Inflammatory macrophage (primary cell): ENCODE measurements at regions not wholly inside any gene's neighbourhood (a gene's known extent, or its start where the extent isn't known, plus 50 kb on each side); places are given as distances from the start of the nearest gene placed in this dataset.

Experiments used
- DNase-seq, 2 donors: peaks; one replicate each; pipeline ENCODE4 v3.0.0-alpha.2; 2020 to 2022

GRCh38 chr6:147040121-147040910, 163.9 kb upstream of the STXBP5 start:
- DNase-seq: no peak

GRCh38 chr6:147042679-147043078, 161.5 kb upstream of the STXBP5 start:
- DNase-seq: no peak

GRCh38 chr6:147043994-147044477, 160.2 kb upstream of the STXBP5 start:
- DNase-seq: peak; percentile 42 to 47

GRCh38 chr6:147046141-147046877, 157.9 kb upstream of the STXBP5 start:
- DNase-seq: no peak

GRCh38 chr6:147048930-147049329, 155.3 kb upstream of the STXBP5 start:
- DNase-seq: no peak

- no peak for DNase-seq
Observed at GRCh38 chr6:147053311-147053921, 150.8 kb upstream of the STXBP5 start.

GRCh38 chr6:147054158-147054557, 150.1 kb upstream of the STXBP5 start:
- no peak for DNase-seq

GRCh38 chr6:147054871-147055270, 149.3 kb upstream of the STXBP5 start:
- DNase-seq: no peak

GRCh38 chr6:147055821-147056392, 148.3 kb upstream of the STXBP5 start:
- DNase-seq: no peak

- DNase-seq: peak in 1 of 2 donors; percentile 37
Observed at GRCh38 chr6:147057188-147057587, 147.0 kb upstream of the STXBP5 start.

- no peak for DNase-seq
Observed at GRCh38 chr6:147057705-147058342, 146.4 kb upstream of the STXBP5 start.

- no peak for DNase-seq
Observed at GRCh38 chr6:147058786-147059385, 145.3 kb upstream of the STXBP5 start.

- DNase-seq: no peak
Observed at GRCh38 chr6:147060636-147061035, 143.6 kb upstream of the STXBP5 start.

- DNase-seq: no peak
Observed at GRCh38 chr6:147061252-147061651, 143.0 kb upstream of the STXBP5 start.

- DNase-seq: peak in 1 of 2 donors; percentile 4
Observed at GRCh38 chr6:147063469-147064031, 140.7 kb upstream of the STXBP5 start.

GRCh38 chr6:147065786-147066185, 138.4 kb upstream of the STXBP5 start:
- no peak for DNase-seq

- DNase-seq: no peak
Observed at GRCh38 chr6:147067184-147067583, 137.0 kb upstream of the STXBP5 start.

- peak; percentile 9 to 36 for DNase-seq
Observed at GRCh38 chr6:147071776-147072175, 132.4 kb upstream of the STXBP5 start.

GRCh38 chr6:147075381-147075780, 128.8 kb upstream of the STXBP5 start:
- DNase-seq: no peak

GRCh38 chr6:147077251-147077650, 127.0 kb upstream of the STXBP5 start:
- DNase-seq: no peak

GRCh38 chr6:147078106-147078505, 126.1 kb upstream of the STXBP5 start:
- DNase-seq: no peak

- DNase-seq: no peak
Observed at GRCh38 chr6:147078602-147079001, 125.6 kb upstream of the STXBP5 start.
